GM18508 (cell line): ENCODE measurements at regions not wholly inside any gene's neighbourhood (a gene's known extent, or its start where the extent isn't known, plus 50 kb on each side); places are given as distances from the start of the nearest gene placed in this dataset.
"Not testable (repeated sequence)": the region's sequence is repeated elsewhere in the genome, so short reads cannot be mapped to it uniquely, and the experiment has no call there.

Experiments
- ATAC-seq: cut with Tn5 transposase; IDR thresholded peaks from one replicate; pipeline ENCODE4 v1.9.1; 2021; ENCODE audit warnings: moderate number of reproducible peaks; ENCODE audit not compliant: insufficient read depth, unreplicated experiment

DNA sequence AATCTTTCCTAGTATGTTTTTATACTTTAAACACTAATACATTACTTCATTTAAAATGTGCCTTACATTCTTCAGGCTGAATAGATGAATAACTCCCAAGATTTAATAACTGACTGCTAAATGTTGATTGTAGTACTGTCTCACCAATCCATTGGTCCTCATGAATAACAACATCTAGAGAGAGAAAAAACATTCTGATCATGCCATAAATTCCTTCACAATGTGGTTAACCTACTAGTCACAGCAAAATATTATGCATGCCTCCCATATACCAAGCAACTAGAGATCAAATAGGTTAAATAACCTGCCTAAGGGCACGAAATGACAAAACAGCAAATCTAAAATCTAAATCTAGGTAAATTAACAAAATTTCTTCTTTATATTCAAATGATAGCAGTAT, 66.2 kb downstream of the SYT15 start:
- not testable (repeated sequence) for ATAC-seq

GRCh38 chr10:46646132-46646531, 67.2 kb downstream of the SYT15 start:
- ATAC-seq: not testable (repeated sequence)

- ATAC-seq: not testable (repeated sequence)
Measured at GRCh38 chr10:46650967-46651366, 72.0 kb downstream of the SYT15 start.

- ATAC-seq: not testable (repeated sequence)
Measured at GRCh38 chr10:46657437-46657836, 78.5 kb downstream of the SYT15 start.

- not testable (repeated sequence) for ATAC-seq
Measured at GRCh38 chr10:46660027-46660834, 81.3 kb downstream of the SYT15 start.

GRCh38 chr10:46660835-46661164, 81.9 kb downstream of the SYT15 start:
- ATAC-seq: not testable (repeated sequence)

- ATAC-seq: not testable (repeated sequence)
Measured at GRCh38 chr10:46665536-46665935, 86.6 kb downstream of the SYT15 start.

DNA sequence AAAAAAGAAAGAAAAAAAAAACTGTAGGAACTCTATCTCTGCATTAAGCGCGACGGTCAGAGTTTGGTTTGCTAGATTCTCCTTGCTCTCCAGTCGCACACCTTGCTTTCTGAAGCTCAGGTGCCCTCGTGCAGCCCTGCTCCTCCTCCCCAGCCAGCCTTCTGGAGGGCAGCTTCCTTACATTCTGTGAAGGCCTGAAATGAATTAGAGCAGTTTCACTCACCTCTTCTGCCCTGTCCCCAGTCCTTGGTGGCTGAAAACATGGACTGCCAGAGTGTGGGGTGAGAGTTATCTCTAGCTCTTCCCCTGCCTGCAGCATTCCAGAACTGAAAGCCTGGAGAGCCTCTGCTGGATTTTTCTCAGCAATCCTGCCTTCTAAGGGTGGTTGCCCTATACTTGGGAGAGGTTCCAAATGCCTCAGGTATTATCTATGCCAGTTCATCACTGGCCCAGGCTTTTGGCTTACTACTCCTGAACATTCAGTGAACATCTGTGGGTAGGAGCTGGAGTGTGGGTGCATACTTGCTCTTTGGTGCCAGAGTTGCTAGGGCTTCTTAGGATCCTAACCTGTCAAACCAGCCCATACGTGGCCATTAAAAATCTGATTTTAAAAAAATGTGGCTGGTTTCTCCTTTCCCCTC, 89.5 kb downstream of the SYT15 start:
- ATAC-seq: not testable (repeated sequence)

GRCh38 chr10:46677836-46678435, 99.0 kb downstream of the SYT15 start:
- not testable (repeated sequence) for ATAC-seq

GRCh38 chr10:46691397-46691796, 112.5 kb downstream of the SYT15 start:
- ATAC-seq: not testable (repeated sequence)

GRCh38 chr10:46693218-46693617, 114.3 kb downstream of the SYT15 start:
- not testable (repeated sequence) for ATAC-seq

DNA sequence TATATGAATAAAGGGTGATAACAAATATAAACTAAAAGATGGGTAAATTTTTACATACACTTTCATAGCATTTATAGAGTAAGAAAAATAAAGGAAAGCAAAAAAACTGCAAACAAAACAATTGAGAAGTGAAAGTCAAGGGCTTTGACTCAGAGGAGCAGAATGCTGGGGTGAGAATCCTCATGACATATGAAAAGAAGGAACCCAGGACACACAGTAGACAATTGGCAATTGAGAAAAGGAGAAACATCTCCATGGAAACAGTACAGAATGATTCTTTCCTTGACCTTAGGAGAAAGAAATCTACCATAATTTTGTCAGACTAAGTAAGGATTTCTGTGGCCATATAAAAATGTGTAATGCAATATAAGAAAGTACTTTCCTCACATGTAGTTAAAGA, 138.3 kb downstream of the SYT15 start:
- not testable (repeated sequence) for ATAC-seq

DNA sequence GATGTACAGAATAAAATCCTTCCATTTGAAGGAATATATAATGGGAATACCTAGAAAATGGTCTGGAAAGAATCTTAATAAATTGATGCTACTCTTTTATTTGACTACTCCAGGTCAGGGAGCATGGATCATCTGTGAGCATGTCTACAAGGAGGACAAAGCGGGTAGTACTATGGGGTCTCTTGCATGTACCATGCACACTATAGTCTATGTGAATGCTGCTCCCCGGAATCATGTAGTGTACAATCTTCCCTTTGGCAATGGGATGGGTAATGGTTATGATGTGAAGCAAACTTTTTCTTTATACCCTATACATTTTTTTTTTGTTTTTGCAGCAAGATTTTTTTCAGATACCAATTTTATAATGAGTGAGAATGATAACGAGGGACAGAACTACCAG, 139.1 kb downstream of the SYT15 start:
- ATAC-seq: not testable (repeated sequence)

GRCh38 chr10:46720386-46720785, 141.5 kb downstream of the SYT15 start:
- ATAC-seq: not testable (repeated sequence)

- not testable (repeated sequence) for ATAC-seq
Measured at GRCh38 chr10:46720811-46721518, 142.0 kb downstream of the SYT15 start.

DNA sequence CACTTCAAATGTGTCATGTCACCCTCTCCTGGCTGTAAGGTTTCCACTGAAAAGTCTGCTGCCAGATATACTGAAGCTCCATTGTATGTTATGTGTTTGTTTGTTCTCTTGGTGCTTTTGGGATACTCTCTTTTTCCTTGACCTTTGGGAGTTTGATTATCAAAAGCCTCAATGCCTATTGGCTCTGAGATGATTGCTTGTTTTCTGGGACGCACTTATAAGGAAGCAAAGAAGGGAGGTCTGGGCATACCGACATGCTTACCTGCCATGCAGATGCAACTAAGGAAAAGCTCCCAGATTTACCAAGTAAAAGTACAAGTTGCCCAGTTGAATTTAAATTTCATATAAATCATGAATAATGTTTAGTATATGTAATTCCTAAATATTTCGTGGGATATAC, 145.3 kb downstream of the SYT15 start:
- ATAC-seq: not testable (repeated sequence)

DNA sequence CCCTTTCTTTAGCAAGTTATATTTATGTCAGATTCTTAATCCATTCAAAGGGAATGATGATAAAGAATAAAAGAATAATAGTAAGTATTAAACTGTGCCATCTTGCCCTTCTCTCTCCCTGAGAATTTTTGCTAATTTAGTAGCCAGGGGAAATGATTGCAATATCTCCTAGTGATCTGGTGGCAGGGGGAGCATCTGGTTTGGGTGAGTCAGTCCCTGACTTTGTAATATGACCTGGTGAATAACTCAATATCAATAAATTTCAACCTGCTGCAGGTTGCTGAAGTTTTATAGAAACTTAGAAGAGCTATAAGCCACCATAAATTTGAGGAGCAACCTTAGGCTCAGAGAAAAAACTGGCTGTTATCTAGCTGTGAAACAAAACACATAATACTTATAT, 149.4 kb downstream of the SYT15 start:
- not testable (repeated sequence) for ATAC-seq

GRCh38 chr10:46730729-46731128, 151.8 kb downstream of the SYT15 start:
- ATAC-seq: not testable (repeated sequence)

DNA sequence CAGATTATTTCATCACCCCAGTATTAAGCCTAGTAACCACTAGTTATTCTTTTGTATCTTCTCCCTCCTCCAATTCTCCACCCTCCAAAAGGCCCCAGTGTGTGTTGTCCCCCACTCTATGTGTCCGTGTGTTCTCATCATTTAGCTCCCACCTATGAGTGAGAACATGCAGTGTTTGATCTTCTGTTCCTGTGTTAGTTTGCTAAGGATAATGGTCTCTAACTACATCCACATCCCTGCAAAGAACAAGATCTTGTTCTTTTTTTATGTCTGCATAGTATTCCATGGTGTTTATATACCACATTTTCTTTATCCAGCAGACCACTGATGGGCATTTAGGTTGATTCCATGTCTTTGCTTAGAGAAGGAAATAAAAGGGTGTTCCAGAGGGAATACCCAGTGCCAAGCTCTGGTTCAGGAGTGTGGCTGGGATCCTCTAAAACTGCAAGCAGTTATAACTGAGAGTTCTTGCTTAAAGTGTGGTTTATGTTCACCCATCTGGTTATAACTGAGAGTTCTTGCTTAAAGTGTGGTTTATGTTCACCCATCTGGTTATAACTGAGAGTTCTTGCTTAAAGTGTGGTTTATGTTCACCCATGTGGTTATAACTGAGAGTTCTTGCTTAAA, 154.8 kb downstream of the SYT15 start:
- ATAC-seq: not testable (repeated sequence)

DNA sequence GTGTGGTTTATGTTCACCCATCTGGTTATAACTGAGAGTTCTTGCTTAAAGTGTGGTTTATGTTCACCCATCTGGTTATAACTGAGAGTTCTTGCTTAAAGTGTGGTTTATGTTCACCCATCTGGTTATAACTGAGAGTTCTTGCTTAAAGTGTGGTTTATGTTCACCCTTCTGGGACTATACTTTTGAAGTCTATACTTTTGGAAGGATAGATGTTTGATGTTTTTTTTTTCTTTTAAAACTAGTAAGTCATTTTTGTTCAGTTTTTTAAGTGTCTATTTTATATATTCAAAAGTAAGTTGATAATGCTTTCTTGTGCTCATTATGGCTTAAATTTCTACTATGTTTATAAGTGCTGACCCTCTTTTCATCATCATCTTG, 155.3 kb downstream of the SYT15 start:
- not testable (repeated sequence) for ATAC-seq
